ENCODE measurements at regions not wholly inside any gene's neighbourhood (a gene's known extent, or its start where the extent isn't known, plus 50 kb on each side); places are given as distances from the start of the nearest gene placed in this dataset.
A peak's percentile ranks its signal among the peaks of the same experiment; 100 is the strongest.

DNA sequence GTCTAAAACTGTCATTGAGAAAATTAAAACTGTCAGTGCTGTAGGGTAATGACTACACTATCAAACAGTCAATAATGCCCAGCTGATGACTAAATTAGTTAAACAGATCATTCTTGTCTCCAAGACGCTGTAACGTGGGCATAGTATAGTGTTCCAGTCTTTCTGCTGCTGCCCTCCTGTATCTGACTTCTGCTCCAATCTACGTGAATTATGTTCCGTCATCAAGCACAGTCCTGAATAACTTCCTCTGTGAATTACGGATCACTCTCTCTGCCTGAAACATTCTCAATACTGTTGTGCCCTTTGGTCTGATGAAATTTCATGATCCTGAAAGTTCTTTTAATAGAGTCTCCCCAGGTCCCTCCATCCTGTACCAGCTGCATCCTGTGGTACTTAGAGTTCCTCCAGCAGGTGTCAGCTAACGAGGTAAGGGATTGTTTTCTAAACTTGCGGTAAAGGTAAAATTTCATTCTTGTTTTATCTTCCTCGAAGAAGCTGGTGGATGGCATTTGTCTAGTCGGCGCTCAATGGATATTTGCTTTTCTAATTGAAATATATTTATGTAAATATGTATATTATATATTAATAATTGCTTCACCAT lies 393.5 kb upstream of the ADARB2 start:
- DNase-seq, result no peak

DNA sequence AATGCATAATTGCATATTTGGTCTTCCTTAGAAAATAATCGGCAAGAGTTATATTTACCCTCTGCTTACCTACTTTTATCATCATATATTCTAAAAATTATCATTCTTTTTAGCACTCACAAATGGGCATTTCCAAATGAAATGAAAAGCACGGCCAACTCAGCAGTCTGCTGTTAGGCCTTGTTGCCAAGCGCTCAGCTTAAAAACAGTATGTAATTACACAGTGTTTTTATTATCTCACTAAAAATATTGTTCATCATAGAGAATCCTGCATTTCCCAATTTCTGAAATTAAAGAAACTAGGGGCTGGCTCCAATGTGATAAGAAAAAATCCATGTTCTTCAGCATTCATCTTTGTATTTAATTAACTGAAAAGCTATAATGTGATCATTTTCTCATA lies 391.7 kb upstream of the ADARB2 start:
- DNase-seq, result no peak

DNA sequence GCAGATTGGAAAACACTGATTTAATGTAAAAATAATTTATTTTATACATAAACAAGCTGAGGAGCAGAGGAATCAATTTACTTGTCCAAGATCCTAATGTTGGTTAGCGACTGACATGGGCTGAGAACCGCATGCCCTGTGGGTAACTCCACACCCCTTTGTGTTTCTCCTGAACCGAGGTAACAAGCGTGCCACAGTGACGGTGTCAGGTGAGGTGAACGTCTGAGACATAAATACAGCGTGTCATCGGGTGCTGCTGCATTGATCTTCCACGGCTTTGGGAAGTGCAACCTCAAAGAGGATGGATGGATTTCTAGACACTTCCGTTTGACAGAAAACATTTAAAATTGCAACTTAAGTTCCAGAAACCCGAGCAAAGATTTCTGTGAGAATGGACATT lies 386.8 kb upstream of the ADARB2 start:
- no peak for DNase-seq

DNA sequence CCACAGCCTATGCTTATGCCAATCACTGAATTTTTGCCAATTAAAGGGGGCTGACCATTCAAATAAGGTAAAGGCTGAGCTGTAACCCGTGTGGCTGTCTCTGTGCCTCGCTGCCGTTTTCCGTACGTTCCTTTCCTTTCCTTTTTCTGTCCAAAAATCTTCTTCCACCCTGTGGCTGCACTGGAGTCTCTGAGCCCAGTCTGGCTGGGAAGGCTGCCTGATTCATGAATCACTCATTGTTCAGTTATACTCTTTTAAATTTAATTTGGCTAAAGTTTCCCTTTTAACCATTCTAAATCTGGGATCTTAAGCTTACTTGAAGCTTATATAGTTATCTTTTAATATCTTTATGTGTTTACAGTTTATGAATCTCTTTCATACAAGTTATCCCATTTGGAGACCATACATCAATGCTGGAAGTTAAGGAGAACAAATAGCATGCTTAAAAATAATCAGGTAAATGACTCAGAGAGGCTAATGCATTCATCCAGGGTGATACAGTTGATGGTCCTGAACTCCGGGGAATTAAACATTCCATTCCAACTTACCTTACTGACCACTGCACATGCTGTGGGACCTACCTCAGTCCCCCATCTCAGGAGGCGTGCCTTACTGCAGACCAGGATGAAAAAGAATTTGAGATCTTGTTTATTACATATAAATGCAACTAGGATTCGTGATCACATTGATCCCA lies 385.3 kb upstream of the ADARB2 start:
- no peak for DNase-seq

DNA sequence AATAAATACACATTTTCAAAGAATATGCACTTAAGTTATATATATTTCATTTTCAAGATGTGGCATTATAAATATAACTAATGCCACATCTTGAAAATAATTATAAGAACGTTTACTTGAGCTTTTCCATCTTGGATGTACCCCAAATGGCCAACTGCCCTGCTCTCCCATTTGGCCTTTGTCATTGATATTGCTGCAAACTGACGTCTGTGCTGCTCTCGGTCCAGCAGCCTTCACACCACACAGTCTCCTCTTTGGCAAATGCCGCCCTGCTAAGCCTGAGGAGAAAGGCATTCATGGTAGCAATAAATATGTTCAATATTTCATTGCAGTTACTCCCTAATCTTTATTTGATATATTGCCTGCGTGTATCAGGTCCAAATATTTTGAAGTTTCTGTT lies 384.6 kb upstream of the ADARB2 start:
- no peak for DNase-seq

DNA sequence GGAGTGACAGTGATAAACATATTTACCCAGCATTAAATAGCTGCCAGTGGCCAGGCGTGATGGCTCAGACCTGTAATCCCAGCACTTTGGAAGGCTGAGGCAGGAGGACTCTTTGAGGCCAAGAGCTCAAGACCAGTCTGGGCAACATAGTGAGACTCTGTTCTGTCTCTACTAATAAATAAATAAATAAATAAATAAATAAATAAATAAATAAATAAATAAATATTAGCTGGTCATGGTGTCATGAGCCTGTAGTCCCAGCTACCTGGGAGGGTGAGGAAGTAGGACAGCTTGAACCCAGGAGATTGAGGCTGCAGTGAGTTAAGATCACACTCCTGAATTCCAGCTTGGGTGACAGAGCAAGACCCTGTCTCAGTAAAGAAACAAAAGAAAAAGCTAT lies 384.0 kb upstream of the ADARB2 start:
- DNase-seq, result no peak

DNA sequence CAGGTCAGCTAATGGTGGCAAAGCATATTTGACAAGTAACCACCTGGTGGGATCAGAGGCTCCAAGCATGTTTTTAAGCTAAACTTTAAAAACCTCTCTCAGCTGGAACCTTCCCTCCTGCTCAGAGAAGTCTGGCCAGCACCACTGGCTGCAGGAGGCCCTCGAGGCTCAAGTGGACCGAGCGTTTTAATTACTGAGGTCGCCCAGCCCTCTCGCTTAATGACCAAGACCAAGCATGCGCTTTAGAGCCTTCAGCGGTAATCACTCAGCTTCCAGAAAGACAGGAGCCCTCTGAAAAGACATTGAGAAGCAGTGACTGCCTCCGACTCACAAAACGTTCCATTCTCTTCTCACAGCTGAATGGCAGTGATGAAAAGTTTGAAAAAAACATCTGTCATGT lies 383.4 kb upstream of the ADARB2 start:
- peak in 1 of 2 experiments; percentile 38 for DNase-seq

DNA sequence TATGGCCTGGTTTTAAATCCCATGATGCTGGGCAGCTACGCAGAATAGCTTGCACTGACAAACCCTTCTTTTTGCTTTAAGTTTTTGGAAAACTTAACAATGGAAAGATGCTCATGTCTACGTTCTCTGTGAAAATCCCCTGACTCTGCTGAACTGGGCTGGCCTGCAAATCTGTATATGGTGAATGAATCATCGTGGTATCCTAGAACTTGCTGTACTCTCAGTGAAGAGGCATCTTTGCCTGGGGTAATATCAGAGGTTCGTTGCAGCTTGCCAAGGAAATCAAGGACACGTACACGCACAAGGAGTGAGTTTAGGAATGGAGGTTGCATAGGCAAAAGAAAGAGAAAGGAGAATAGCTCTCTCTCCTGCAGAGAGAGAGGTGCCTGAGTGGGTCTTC lies 382.0 kb upstream of the ADARB2 start:
- no peak for DNase-seq

DNA sequence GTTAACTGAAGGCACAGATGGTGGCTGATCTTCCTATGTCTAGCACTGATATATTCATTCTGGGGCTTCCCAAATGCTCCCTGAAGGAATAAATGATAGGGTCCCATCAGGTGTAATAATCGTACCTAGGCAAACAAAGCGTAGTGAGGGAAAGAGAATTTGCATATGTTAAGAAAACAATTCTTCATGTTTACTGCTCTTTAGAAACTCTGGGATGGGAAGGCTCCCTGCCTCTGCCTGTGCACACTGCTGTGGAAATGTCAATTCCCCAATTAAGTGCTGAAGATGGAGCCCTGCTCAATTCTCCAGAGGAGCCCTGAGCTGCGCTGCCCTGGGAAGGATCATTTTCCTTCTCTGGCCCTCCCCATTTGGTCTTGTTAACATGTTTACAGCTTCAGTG lies 380.9 kb upstream of the ADARB2 start:
- DNase-seq, result no peak

DNA sequence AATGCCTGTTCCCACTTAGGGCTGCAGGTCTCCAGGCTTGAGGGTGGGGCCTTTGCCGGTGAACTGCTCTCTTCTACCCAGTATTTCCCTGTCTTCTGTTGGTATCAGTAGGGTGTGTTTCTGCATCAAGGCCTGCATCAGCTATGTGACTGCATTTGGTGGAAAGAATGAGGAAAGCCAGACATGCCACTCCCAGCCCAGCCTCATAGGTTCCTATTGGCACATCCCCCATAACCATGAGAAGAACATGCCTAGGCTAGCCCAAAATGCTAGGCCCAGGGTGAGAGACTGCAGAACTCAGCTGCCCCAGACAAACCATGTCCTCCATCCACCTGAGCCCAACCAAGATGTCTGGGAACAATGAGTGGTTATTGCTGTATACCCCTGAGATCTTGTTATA lies 380.3 kb upstream of the ADARB2 start:
- DNase-seq, result no peak

DNA sequence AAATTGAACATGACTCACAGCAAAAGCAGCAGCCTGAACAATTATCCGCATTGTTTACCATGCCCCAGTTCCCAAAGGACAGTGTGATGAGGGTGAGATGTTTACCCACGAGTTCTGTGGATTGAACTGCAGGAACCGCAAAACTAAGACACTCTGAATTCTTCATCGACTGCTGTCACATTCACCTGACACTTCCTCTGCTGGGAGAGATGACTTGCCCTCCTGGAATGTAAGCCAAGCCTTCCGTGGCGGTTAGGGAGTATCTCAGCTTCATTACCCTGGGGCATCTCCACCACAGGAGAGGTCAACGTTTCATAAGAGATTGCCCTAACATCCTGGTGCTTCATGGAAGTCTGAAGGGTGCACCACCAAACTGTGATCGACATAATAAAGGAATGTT lies 374.6 kb upstream of the ADARB2 start:
- no peak for DNase-seq

DNA sequence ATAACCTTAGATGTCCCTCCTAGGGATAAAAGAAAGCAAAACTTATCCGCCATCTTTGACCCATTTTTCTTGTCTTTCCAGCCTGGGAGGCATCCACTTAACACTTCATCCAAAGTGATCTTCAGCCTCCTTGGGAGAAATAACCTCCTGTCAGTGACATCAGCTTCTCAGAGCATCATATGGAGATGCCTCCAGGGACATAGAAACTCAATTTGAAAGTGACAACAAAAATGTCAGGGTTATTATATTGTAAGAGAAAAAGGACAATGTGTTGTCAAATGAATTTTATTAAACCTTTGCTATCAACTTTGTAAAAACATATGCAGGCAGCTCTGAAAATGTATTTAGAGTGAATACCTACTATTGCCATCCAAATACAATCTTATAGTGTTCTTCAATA lies 371.2 kb upstream of the ADARB2 start:
- DNase-seq, result no peak

DNA sequence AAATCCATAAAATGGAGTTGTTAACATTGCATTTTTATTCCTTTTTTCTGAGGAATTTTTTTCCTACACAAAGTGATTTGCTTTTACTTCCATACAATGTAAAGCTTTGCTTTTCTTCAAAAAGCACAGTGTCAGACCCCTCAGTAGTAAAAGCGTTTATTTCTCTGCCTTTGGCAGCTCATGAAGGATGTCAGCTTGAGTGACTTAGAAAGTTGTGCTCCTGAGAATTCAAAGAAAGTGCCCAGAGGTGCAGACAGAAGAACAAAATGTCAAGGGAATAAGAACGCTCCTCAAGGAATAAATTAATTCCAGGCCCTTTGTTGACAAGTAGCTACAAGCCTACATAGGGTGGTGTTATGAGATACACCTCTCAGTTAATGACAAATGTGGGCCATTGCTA lies 369.3 kb upstream of the ADARB2 start:
- no peak for DNase-seq

DNA sequence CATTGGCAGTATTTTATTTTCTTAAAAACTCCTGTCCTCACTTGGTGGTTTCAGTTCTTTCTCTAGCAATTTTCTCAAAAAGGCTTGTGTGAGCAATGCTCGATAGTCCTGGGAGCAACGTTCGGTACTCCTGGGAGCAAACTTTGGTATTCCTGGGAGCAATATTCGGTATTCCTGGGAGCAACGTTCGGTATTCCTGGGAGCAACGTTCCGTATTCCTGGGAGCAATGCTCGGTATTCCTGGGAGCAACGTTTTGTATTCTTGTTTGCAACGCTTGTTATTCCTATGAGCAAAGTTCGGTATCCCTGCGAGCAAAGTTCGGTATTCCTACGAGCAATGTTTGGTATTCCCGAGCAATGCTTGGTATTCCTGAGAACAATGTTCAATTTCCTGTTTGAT lies 362.0 kb upstream of the ADARB2 start:
- no peak for DNase-seq

DNA sequence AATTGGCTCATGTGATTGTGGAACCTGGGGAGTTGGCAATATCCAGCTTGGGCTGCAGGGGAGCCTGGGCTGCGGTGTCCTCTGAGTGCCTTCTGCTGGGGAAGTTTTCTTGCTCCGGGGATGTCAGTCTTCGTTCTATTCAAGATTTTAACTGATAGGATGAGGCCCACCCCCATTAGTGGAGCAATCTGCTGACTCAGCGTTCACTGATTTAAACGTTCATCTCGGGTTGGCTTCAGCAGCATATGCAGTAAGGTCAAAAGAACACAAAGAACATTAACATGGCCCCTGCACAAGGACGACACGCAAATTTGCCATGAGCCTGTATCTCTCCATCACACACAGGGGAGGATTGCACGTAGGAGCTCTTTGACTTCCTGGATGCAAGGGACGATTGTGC lies 360.6 kb upstream of the ADARB2 start:
- no peak for DNase-seq

DNA sequence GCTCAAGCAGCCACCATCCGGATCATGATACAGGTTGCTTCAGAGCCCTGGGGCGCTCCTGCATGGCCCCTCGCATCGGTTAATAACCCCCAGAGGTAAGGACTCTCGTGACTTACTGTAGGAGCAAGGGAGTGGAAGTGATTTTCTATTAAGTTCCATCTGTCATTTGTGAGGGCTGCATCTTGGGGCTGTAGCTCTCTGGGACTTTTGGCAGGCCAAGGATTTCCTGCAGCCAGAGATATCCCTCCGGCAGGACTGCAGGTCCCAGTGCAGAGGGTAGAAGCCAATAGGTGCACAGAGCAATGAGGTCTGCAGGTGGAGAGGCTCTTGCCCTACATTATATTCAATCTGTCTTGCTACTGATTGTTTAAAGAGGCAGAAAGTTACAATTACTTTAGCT lies 356.8 kb upstream of the ADARB2 start:
- no peak for DNase-seq

DNA sequence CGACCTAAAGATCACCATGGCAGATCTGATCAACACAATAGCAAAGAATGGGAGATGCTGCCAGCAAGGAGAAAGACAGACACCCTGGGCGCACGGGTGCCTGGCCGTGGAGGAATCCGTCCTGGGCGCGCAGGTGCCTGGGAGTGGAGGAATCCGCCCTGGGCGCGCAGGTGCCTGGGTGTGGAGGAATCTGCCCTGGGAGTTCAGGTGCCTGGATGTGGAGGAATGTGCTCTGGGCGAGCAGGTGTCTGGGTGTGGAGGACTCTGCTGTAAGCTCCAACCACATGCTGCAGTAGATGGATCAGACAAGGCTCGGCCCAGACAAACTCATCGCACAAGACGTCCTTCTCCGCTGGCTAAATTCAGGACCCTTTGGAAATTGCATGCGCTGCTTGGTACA lies 346.3 kb upstream of the ADARB2 start:
- DNase-seq, result no peak

DNA sequence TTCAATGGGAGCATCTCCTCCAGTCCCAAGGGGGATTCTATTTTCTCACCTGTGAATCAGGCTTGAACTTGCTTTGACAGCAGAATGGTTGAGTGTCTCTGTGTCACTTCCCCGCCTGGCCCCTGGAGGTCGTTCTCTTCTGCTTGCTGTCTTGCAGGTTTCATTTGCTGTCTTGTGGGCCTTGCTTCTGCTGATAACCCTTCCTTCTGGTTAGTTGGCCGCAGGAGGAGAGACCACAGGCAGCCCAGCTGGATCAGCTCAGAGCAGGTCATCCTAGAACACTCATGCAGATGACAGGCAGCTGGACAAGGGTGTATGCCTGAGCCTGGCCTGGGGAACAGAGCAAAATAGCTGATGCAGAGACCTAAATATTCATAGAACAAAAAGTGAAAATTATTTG lies 344.2 kb upstream of the ADARB2 start:
- no peak for DNase-seq

DNA sequence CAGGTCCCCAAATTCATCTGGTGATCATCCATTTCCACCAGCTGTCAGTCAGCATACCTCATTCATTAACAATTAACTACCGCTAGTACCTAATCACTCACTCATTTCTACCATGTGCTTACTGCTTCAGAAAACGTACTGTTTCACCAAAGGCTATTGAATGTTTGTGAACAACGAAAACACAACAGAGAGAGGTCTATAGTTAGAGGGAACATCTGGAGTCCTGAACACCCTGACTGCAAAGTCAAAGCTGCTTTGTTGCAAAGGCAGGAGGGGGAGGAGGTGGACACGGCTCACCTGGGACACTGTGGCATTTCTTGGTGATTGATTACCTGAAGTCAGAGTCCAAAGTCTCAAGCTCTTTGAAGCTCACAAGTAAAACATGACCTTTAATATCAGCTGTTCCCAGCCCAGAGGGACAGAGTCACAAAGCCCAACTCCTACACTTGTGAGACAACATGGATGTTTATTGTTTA lies 342.3 kb upstream of the ADARB2 start:
- DNase-seq, result no peak

DNA sequence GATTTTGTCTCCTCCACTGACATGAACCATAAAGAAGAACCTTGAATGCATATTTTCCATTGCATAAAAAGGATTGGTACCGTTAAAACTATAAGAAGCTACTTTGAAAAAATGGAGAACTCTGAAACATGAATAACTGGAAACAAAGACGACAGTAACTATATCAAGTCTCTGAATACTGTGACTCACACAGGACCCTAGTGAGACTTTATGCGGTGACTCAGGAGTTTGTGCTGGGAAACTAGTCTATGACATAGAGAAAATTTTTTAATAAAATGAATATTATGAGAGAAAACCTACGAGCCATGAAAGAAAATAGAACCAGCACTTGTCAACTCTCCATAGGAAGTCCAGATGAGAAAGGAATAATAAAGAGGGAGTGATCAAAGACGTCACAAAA lies 339.9 kb upstream of the ADARB2 start:
- no peak for DNase-seq

DNA sequence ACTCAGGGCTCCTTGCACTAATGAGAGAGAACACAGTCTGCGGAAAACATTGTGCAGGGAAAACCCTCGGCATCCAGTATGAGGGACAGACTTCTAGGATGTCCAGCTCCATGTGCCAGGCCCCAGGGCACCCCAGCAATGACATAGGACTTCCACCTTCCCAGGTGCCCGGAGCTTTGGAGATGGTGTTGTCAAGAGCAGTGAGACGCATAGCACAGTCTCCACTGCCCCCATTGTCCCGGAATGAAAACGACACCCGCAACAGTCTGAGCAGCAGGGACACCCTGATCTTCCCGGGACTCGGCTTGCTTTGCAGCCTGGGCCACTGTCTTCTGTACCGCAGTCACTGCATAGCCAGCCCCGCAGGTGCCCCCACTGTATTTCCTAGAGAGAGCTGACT lies 339.2 kb upstream of the ADARB2 start:
- no peak for DNase-seq

DNA sequence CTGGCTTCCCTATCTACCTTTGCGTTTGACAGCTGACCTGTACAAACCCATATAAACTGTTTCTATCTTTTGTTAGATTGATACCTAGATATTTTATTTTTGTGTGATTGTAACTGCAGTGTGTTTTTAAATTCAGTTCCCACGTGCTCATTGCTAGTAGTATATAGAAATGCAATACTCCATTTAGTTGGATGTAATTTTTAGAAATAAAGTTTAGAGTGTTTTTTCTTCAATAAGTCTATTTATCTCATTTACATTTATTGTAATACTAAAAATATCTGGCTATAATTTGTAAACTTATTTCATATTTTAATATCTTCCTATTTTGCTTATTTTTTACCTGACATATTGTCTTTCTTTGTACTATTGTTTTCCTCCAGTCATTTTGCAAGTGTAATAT lies 329.7 kb upstream of the ADARB2 start:
- no peak for DNase-seq

DNA sequence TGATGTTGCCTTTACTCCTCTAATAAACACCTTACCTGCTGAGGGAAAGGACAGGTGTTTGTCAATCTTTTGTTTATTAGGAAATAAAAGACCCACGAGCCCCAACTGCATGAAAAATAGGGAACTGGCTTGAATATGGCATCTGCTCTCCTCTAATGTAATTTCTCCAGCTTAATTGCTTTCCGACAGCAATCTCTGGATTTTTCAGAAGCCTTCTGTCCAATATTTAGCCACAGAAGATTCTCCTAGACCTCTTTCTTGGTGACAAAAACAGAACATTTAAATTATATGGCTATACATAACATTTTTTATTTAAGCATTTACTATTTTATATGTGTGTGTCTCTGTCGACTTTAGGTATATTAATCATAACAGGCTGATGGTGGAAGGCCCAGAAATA lies 317.4 kb upstream of the ADARB2 start:
- no peak for DNase-seq

DNA sequence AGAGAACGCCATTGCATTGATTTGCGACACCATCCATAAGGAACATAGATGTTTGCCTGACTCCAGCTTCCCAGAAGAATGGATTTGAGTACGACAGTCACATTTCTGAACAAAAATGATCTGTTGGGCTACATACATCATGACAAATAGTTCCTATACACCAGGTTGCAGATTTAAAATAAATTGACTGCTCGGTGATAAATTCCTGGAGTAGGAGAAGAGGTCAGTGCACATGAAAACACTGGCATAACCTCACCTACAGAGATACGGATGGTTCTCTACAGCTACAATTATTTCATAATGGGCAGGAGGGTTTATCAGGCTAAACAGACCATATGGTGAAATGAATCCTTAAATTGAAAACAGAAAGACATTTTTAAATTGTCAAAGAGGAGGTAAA lies 316.5 kb upstream of the ADARB2 start:
- no peak for DNase-seq

DNA sequence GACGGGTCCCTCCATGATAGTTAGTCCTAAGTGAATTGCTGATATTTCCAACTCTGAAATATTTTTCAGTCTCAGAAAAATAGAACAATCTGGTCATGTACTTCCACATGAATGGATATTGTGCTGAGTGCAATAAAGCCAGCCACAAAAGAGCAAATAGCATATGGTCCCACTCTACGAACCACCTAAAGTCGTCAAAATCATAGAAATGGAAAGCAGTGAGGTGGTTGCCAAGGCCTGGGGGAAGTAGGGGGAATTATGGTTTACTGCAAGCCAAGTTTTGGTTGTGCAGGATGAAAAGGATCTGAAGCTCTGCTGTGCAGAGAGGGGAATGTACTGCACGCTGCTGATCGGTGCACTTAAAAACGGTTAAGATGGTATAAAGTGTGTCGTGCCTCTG lies 313.8 kb upstream of the ADARB2 start:
- no peak for DNase-seq
